GM04504 (cell line): ENCODE measurements at regions not wholly inside any gene's neighbourhood (a gene's known extent, or its start where the extent isn't known, plus 50 kb on each side); places are given as distances from the start of the nearest gene placed in this dataset.
"Not testable (repeated sequence)": the region's sequence is repeated elsewhere in the genome, so short reads cannot be mapped to it uniquely, and the experiment has no call there.

Source experiments
- DNase-seq: peaks from one replicate; pipeline ENCODE4 v3.0.0-alpha.2; 2012; ENCODE audit warnings: low read depth

- no peak for DNase-seq
Measured at GRCh38 chr5:144644317-144644716, 473.6 kb downstream of the KCTD16 start.

GRCh38 chr5:144638787-144639186, 468.1 kb downstream of the KCTD16 start:
- no peak for DNase-seq

GRCh38 chr5:144634138-144634537, 463.5 kb downstream of the KCTD16 start:
- no peak for DNase-seq

GRCh38 chr5:144598451-144599068, 427.9 kb downstream of the KCTD16 start:
- DNase-seq: no peak

- DNase-seq: no peak
Measured at GRCh38 chr5:144596517-144596916, 425.8 kb downstream of the KCTD16 start.

- DNase-seq: no peak
Measured at GRCh38 chr5:144594919-144595318, 424.2 kb downstream of the KCTD16 start.

- not testable (repeated sequence) for DNase-seq
Measured at GRCh38 chr5:144594234-144594633, 423.6 kb downstream of the KCTD16 start.

- no peak for DNase-seq
Measured at GRCh38 chr5:144585681-144586080, 415.0 kb downstream of the KCTD16 start.

- no peak for DNase-seq
Measured at GRCh38 chr5:144583541-144584449, 413.1 kb downstream of the KCTD16 start.

GRCh38 chr5:144582066-144582465, 411.4 kb downstream of the KCTD16 start:
- DNase-seq: no peak

GRCh38 chr5:144581044-144581443, 410.4 kb downstream of the KCTD16 start:
- no peak for DNase-seq

- no peak for DNase-seq
Measured at GRCh38 chr5:144577676-144578075, 407.0 kb downstream of the KCTD16 start.

GRCh38 chr5:144575736-144576135, 405.1 kb downstream of the KCTD16 start:
- DNase-seq: no peak

- peak; percentile 16 for DNase-seq
Measured at GRCh38 chr5:144567421-144567780, 396.7 kb downstream of the KCTD16 start.

- DNase-seq: no peak
Measured at GRCh38 chr5:144566747-144567420, 396.2 kb downstream of the KCTD16 start.

- peak; percentile 63 for DNase-seq
Measured at GRCh38 chr5:144549580-144549979, 378.9 kb downstream of the KCTD16 start.

- DNase-seq: no peak
Measured at GRCh38 chr5:144548936-144549335, 378.3 kb downstream of the KCTD16 start.

- no peak for DNase-seq
Measured at GRCh38 chr5:144547098-144547499, 376.4 kb downstream of the KCTD16 start.

- no peak for DNase-seq
Measured at GRCh38 chr5:144538845-144539244, 368.2 kb downstream of the KCTD16 start.
